Smooth muscle cell (in vitro differentiated cells): ENCODE measurements at regions not wholly inside any gene's neighbourhood (a gene's known extent, or its start where the extent isn't known, plus 50 kb on each side); places are given as distances from the start of the nearest gene placed in this dataset.

Source experiments
- DNase-seq: peaks from one replicate; lab custom pipeline; 2025; ENCODE audit not compliant: unreplicated experiment; lab: John Stamatoyannopoulos, UW
- H2AFZ ChIP-seq: fragments of 200-600 bp; sonication (generic); 2 replicates; pipeline ENCODE4 v1.6.0; 2016; ENCODE audit warnings: antibody characterized with exemption, low read depth, mild to moderate bottlenecking
- H3F3A ChIP-seq: fragments of 200-600 bp; sonication (generic); 2 replicates; pipeline ENCODE4 v1.6.0; 2017; ENCODE audit warnings: antibody characterized with exemption, low read depth
- H3K27ac ChIP-seq: fragments of 200-600 bp; sonication (generic); 2 replicates; pipeline ENCODE4 v1.5.1; 2016; ENCODE audit warnings: low read depth, mild to moderate bottlenecking
- H3K27me3 ChIP-seq: fragments of 200-600 bp; sonication (generic); 2 replicates; pipeline ENCODE4 v1.6.1; 2016; ENCODE audit warnings: low read depth, mild to moderate bottlenecking
- H3K36me3 ChIP-seq: fragments of 200-600 bp; sonication (generic); 2 replicates; pipeline ENCODE4 v1.5.1; 2016; ENCODE audit warnings: low read depth
- H3K4me1 ChIP-seq: fragments of 200-600 bp; sonication (generic); 2 replicates; pipeline ENCODE4 v1.5.1; 2016; ENCODE audit warnings: low read depth
- H3K4me2 ChIP-seq: fragments of 200-600 bp; sonication (generic); 2 replicates; pipeline ENCODE4 v1.6.0; 2016; ENCODE audit warnings: mild to moderate bottlenecking
- H3K4me3 ChIP-seq: fragments of 200-600 bp; sonication (generic); 2 replicates; pipeline ENCODE4 v1.5.1; 2016; ENCODE audit warnings: mild to moderate bottlenecking
- H3K79me2 ChIP-seq: fragments of 200-600 bp; sonication (generic); 2 replicates; pipeline ENCODE4 v1.6.0; 2016; ENCODE audit warnings: low read depth, mild to moderate bottlenecking
- H3K9ac ChIP-seq: fragments of 200-600 bp; sonication (generic); 2 replicates; pipeline ENCODE4 v1.6.0; 2016; ENCODE audit warnings: low read depth
- H3K9me3 ChIP-seq: fragments of 200-600 bp; sonication (generic); replicated peaks from 2 replicates; pipeline ENCODE4 v1.5.1; 2016; ENCODE audit warnings: low read depth
- H4K20me1 ChIP-seq: fragments of 200-600 bp; sonication (generic); 2 replicates; pipeline ENCODE4 v1.6.0; 2016; ENCODE audit warnings: low read depth
- CTCF ChIP-seq: fragments of 200-600 bp; sonication (generic); IDR thresholded peaks from 2 replicates; pipeline ENCODE4 v1.5.1; 2017; ENCODE audit warnings: borderline replicate concordance, mild to moderate bottlenecking, antibody characterized with exemption; ENCODE audit not compliant: insufficient read depth, poor library complexity, severe bottlenecking
- WGBS: methylation state at CpG from one replicate; pipeline ENCODE4 v1.1.7; 2016; ENCODE audit warnings: low lambda C conversion rate; 5-methylcytosine and 5-hydroxymethylcytosine counted together

GRCh38 chr6:147870506-147871110, 362.1 kb downstream of the SAMD5 start:
- Histone ChIP-seq H2AFZ (peak overlapping the region; percentile 75), H3K36me3 (no peaks in the 10 kb centered on the region), H3K4me3 (no peak overlapping the region), H3K79me2 (no peaks in the 10 kb centered on the region), H3K4me1 (peaks cover 4% of the 10 kb centered on the region), H3K9me3 (no peaks in the 10 kb centered on the region), H4K20me1 (no peaks in the 10 kb centered on the region), H3K27me3 (no peaks in the 10 kb centered on the region), H3F3A (no peaks in the 10 kb centered on the region), H3K9ac (no peak overlapping the region), H3K27ac (peak overlapping the region; percentile 41), H3K4me2 (peak overlapping the region; percentile 61)
- 37% methylated on average over 3 of the region's 4 CpGs for WGBS
- DNase-seq = no peak
- TF ChIP-seq CTCF = no peak

GRCh38 chr6:147872002-147872401, 363.5 kb downstream of the SAMD5 start:
- Histone ChIP-seq H3K27me3 (no peaks in the 10 kb centered on the region), H2AFZ (no peak overlapping the region), H4K20me1 (no peaks in the 10 kb centered on the region), H3K4me3 (no peak overlapping the region), H3K36me3 (no peaks in the 10 kb centered on the region), H3F3A (no peaks in the 10 kb centered on the region), H3K79me2 (no peaks in the 10 kb centered on the region), H3K27ac (no peak overlapping the region), H3K9ac (no peak overlapping the region), H3K4me2 (no peak overlapping the region), H3K9me3 (no peaks in the 10 kb centered on the region), H3K4me1 (peaks cover 4% of the 10 kb centered on the region)
- WGBS = 91% methylated on average over 1 of the region's 1 CpG
- TF ChIP-seq CTCF = no peak
- no peak for DNase-seq

- no peaks in the 10 kb centered on the region for H3K27me3 ChIP-seq
- H3K9ac ChIP-seq = no peak overlapping the region
- H3K4me1 ChIP-seq = peaks cover 4% of the 10 kb centered on the region
- no peaks in the 10 kb centered on the region for H3K9me3 ChIP-seq
- no peaks in the 10 kb centered on the region for H3K79me2 ChIP-seq
- no peaks in the 10 kb centered on the region for H4K20me1 ChIP-seq
- no peak overlapping the region for H2AFZ ChIP-seq
- no peak overlapping the region for H3K27ac ChIP-seq
- H3K4me3 ChIP-seq = no peak overlapping the region
- TF ChIP-seq CTCF = no peak
- no peak for DNase-seq
- H3F3A ChIP-seq = no peaks in the 10 kb centered on the region
- H3K36me3 ChIP-seq = no peaks in the 10 kb centered on the region
- no peak overlapping the region for H3K4me2 ChIP-seq
Observed at GRCh38 chr6:147873816-147874215, 365.3 kb downstream of the SAMD5 start.

- no peaks in the 10 kb centered on the region for H3F3A ChIP-seq
- H3K27ac ChIP-seq = no peak overlapping the region
- H3K9me3 ChIP-seq = no peaks in the 10 kb centered on the region
- no peaks in the 10 kb centered on the region for H3K27me3 ChIP-seq
- H4K20me1 ChIP-seq = no peaks in the 10 kb centered on the region
- H3K36me3 ChIP-seq = no peaks in the 10 kb centered on the region
- no peak for DNase-seq
- TF ChIP-seq CTCF = no peak
- H3K79me2 ChIP-seq = no peaks in the 10 kb centered on the region
- H3K4me1 ChIP-seq = peaks cover 4% of the 10 kb centered on the region
- H3K4me3 ChIP-seq = no peak overlapping the region
- no peak overlapping the region for H3K4me2 ChIP-seq
- 77% methylated on average over 6 of the region's 6 CpGs for WGBS
- no peak overlapping the region for H3K9ac ChIP-seq
- H2AFZ ChIP-seq = no peak overlapping the region
Observed at GRCh38 chr6:147874322-147874721, 365.8 kb downstream of the SAMD5 start.
